H1 (cell line): ENCODE measurements at regions not wholly inside any gene's neighbourhood (a gene's known extent, or its start where the extent isn't known, plus 50 kb on each side); places are given as distances from the start of the nearest gene placed in this dataset.

Experiments
- CTCF ChIA-PET: fragments of 300-600 bp; sonication (Branson Sonifier 250); formaldehyde crosslinking; loops from one replicate; lab custom pipeline; 2021; ENCODE audit not compliant: partially characterized antibody; lab: Charles Lee
- POLR2A ChIA-PET: fragments of 300-600 bp; sonication (Branson Sonifier 250); formaldehyde crosslinking; loops from one replicate; lab custom pipeline; 2021; ENCODE audit warnings: inconsistent platforms; ENCODE audit not compliant: partially characterized antibody; lab: Charles Lee
- DNase-seq, 2 experiments: peaks; one replicate each; pipeline versions ENCODE4 v3.0.0 to v3.0.0-alpha.2; 2010 to 2022; ENCODE audit warnings: low spot score in 2 of 2, low read depth in 1 of 2, mixed read lengths in 1 of 2
- FAIRE-seq: peaks from 2 replicates; lab custom pipeline; 2011; peaks lifted over from hg19 to GRCh38; lab: Jason Lieb, UNC
- H2AFZ ChIP-seq: 2 replicates; pipeline ENCODE4 v1.8.1; 2012; ENCODE audit warnings: low read length, inconsistent platforms
- H2AK5ac ChIP-seq: 2 replicates; pipeline ENCODE4 v1.6.1; 2013; ENCODE audit warnings: low read depth, low read length
- H2BK120ac ChIP-seq: replicated peaks from 2 replicates; pipeline ENCODE3; 2013; ENCODE audit warnings: low read depth, low read length, inconsistent platforms
- H2BK12ac ChIP-seq: 2 replicates; pipeline ENCODE4 v1.6.1; 2013; ENCODE audit warnings: low read depth, low read length
- H2BK15ac ChIP-seq: 2 replicates; pipeline ENCODE4 v1.6.1; 2013; ENCODE audit warnings: low read length
- H2BK20ac ChIP-seq: 2 replicates; pipeline ENCODE4 v1.6.1; 2013; ENCODE audit warnings: low read length
- H2BK5ac ChIP-seq: 2 replicates; pipeline ENCODE4 v1.6.1; 2013; ENCODE audit warnings: low read depth, low read length
- H3K14ac ChIP-seq: 2 replicates; pipeline ENCODE4 v1.6.1; 2013; ENCODE audit warnings: inconsistent platforms; ENCODE audit not compliant: insufficient read length
- H3K18ac ChIP-seq: 2 replicates; pipeline ENCODE4 v1.6.1; 2013; ENCODE audit warnings: low read length; ENCODE audit errors: extremely low read depth
- H3K23ac ChIP-seq: 2 replicates; pipeline ENCODE4 v1.6.1; 2013; ENCODE audit warnings: inconsistent platforms; ENCODE audit not compliant: insufficient read length
- H3K23me2 ChIP-seq: 2 replicates; pipeline ENCODE4 v1.6.1; 2013; ENCODE audit warnings: low read depth, low read length
- H3K27ac ChIP-seq: 2 replicates; pipeline ENCODE4 v1.6.1; 2011; ENCODE audit warnings: low read depth, low read length, inconsistent platforms
- H3K27me3 ChIP-seq, 4 experiments: replicated peaks in 1 of 4; 1 replicate in 1 of 4; 2 replicates in 3 of 4; pipeline versions ENCODE4 v1.6.1 to v1.8.1; 2011 to 2013; ENCODE audit warnings: low read length in 3 of 4, mild to moderate bottlenecking in 3 of 4, inconsistent platforms in 2 of 4, mixed read lengths in 2 of 4, moderate library complexity in 1 of 4; ENCODE audit not compliant: control insufficient read depth in 3 of 4, insufficient read depth in 3 of 4; ENCODE audit errors: extremely low read depth in 1 of 4
- H3K36me3 ChIP-seq, 4 experiments: 2 replicates each; pipeline versions ENCODE4 v1.6.1 to v1.8.1; 2011 to 2013; ENCODE audit warnings: mild to moderate bottlenecking in 4 of 4, low read length in 3 of 4, moderate library complexity in 2 of 4, control low read depth in 1 of 4, inconsistent platforms in 1 of 4; ENCODE audit not compliant: insufficient read depth in 4 of 4, control insufficient read depth in 2 of 4
- H3K4ac ChIP-seq: replicated peaks from 2 replicates; pipeline ENCODE3; 2013; ENCODE audit warnings: low read length, low read depth, mixed read lengths, inconsistent platforms; ENCODE audit not compliant: insufficient read length
- H3K4me1 ChIP-seq, 4 experiments: replicated peaks in 1 of 4; 1 replicate in 1 of 4; 2 replicates in 3 of 4; pipeline versions ENCODE4 v1.6.1 to v1.8.1; 2011 to 2013; ENCODE audit warnings: low read length in 3 of 4, inconsistent platforms in 2 of 4, mixed read lengths in 1 of 4; ENCODE audit not compliant: insufficient read depth in 4 of 4, control insufficient read depth in 3 of 4
- H3K4me2 ChIP-seq, 2 experiments: 2 replicates each; pipeline versions ENCODE4 v1.6.1 to v1.8.1; 2011 to 2013; ENCODE audit warnings: low read depth in 2 of 2, low read length in 2 of 2, control low read depth in 1 of 2, inconsistent platforms in 1 of 2, mild to moderate bottlenecking in 1 of 2; ENCODE audit not compliant: insufficient read depth in 1 of 2
- H3K4me3 ChIP-seq, 4 experiments: fragments of 200-600, 300-600 bp in 1 of 4; sonication (generic), shearing (Covaris generic), sonication (Bioruptor Twin) in 1 of 4; 2 replicates each; pipeline versions ENCODE4 v1.5.1 to v1.8.1; 2011 to 2016; ENCODE audit warnings: low read length in 4 of 4, low read depth in 3 of 4, control low read depth in 2 of 4, inconsistent platforms in 2 of 4, mild to moderate bottlenecking in 2 of 4, mixed read lengths in 1 of 4, moderate library complexity in 1 of 4; ENCODE audit not compliant: insufficient read depth in 2 of 4; ENCODE audit errors: extremely low read depth in 1 of 4
- H3K56ac ChIP-seq: replicated peaks from 2 replicates; pipeline ENCODE3; 2013; ENCODE audit warnings: low read depth, mild to moderate bottlenecking, mixed read lengths, low read length, inconsistent platforms; ENCODE audit not compliant: insufficient read length
- H3K79me1 ChIP-seq: 2 replicates; pipeline ENCODE4 v1.6.1; 2013; ENCODE audit warnings: low read depth, low read length, control low read depth
- H3K79me2 ChIP-seq, 2 experiments: 2 replicates each; pipeline versions ENCODE4 v1.6.1 to v1.8.1; 2012 to 2013; ENCODE audit warnings: low read length in 2 of 2, mild to moderate bottlenecking in 2 of 2, inconsistent platforms in 1 of 2; ENCODE audit not compliant: insufficient read depth in 2 of 2, control insufficient read depth in 1 of 2
- H3K9ac ChIP-seq, 4 experiments: replicated peaks in 1 of 4; 1 replicate in 1 of 4; 2 replicates in 3 of 4; pipeline versions ENCODE4 v1.6.1 to v1.8.1; 2011 to 2013; ENCODE audit warnings: low read depth in 3 of 4, low read length in 3 of 4, control low read depth in 2 of 4, mild to moderate bottlenecking in 2 of 4, moderate library complexity in 2 of 4, inconsistent platforms in 1 of 4; ENCODE audit errors: extremely low read depth in 1 of 4
- H3K9me3 ChIP-seq, 2 experiments: 2 replicates each; pipeline versions ENCODE4 v1.6.1 to v1.8.1; 2012 to 2013; ENCODE audit warnings: mild to moderate bottlenecking in 2 of 2, moderate library complexity in 2 of 2, control low read depth in 1 of 2, inconsistent platforms in 1 of 2, low read depth in 1 of 2, low read length in 1 of 2, mixed read lengths in 1 of 2; ENCODE audit not compliant: insufficient read depth in 2 of 2
- H4K20me1 ChIP-seq, 2 experiments: replicated peaks in 1 of 2; 2 replicates each; pipeline versions ENCODE3 to v1.8.1; 2011 to 2013; ENCODE audit warnings: inconsistent platforms in 2 of 2, low read length in 2 of 2, mild to moderate bottlenecking in 1 of 2; ENCODE audit not compliant: insufficient read depth in 2 of 2, control insufficient read depth in 1 of 2
- H4K5ac ChIP-seq: 2 replicates; pipeline ENCODE4 v1.6.1; 2013; ENCODE audit warnings: low read length, low read depth, mixed read lengths, inconsistent platforms; ENCODE audit not compliant: insufficient read length
- H4K8ac ChIP-seq: 2 replicates; pipeline ENCODE4 v1.8.0; 2013; ENCODE audit warnings: mild to moderate bottlenecking, moderate library complexity, low read length, inconsistent platforms; ENCODE audit not compliant: insufficient read depth; ENCODE audit errors: extremely low read depth
- H4K91ac ChIP-seq: replicated peaks from 2 replicates; pipeline ENCODE3; 2013; ENCODE audit warnings: low read length, mixed read lengths, inconsistent platforms; ENCODE audit not compliant: insufficient read length
- BACH1 ChIP-seq: IDR thresholded peaks from 2 replicates; pipeline ENCODE4 v1.6.1; 2012; ENCODE audit warnings: low read length, improper control_type of control experiment
- BRCA1 ChIP-seq: IDR thresholded peaks from 2 replicates; pipeline ENCODE4 v1.6.1; 2012; ENCODE audit warnings: low read depth, low read length, improper control_type of control experiment
- CBX5 ChIP-seq: fragments of 300-800, 300-1000 bp; sonication (generic); IDR thresholded peaks from 2 replicates; pipeline ENCODE4 v1.7.1; 2016; ENCODE audit warnings: antibody characterized with exemption, low read length, low read depth
- CTBP2 ChIP-seq: IDR thresholded peaks from 2 replicates; pipeline ENCODE4 v1.7.0; 2011; ENCODE audit warnings: borderline replicate concordance, mild to moderate bottlenecking, moderate library complexity, mixed read lengths, low read length; ENCODE audit not compliant: insufficient read depth, insufficient read length
- GTF2F1 ChIP-seq: IDR thresholded peaks from 2 replicates; pipeline ENCODE4 v1.6.1; 2012; ENCODE audit warnings: low read depth, low read length, improper control_type of control experiment, borderline replicate concordance
- KDM1A ChIP-seq: fragments of 200-600, 300-600 bp; sonication (generic); IDR thresholded peaks from 2 replicates; pipeline ENCODE4 v1.7.1; 2016; ENCODE audit warnings: mild to moderate bottlenecking, low read length, borderline replicate concordance
- POU5F1 ChIP-seq: IDR thresholded peaks from 2 replicates; pipeline ENCODE4 v1.6.1; 2011; ENCODE audit warnings: low read depth, mild to moderate bottlenecking, low read length, moderate library complexity
- RBBP5 ChIP-seq: IDR thresholded peaks from 2 replicates; pipeline ENCODE4 v1.7.1; 2012; ENCODE audit warnings: low read depth, mild to moderate bottlenecking, inconsistent platforms, low read length, moderate library complexity, borderline replicate concordance
- SP1 ChIP-seq: IDR thresholded peaks from 2 replicates; pipeline ENCODE4 v1.6.1; 2011; ENCODE audit warnings: low read depth, low read length
- SRF ChIP-seq: IDR thresholded peaks from 2 replicates; pipeline ENCODE4 v1.6.1; 2011; ENCODE audit warnings: mild to moderate bottlenecking, low read depth, low read length, moderate library complexity
- SUZ12 ChIP-seq: fragments of 200-600 bp; sonication (generic); IDR thresholded peaks from 2 replicates; pipeline ENCODE4 v1.6.1; 2012; ENCODE audit warnings: mild to moderate bottlenecking, inconsistent platforms, low read length, moderate library complexity, mixed read lengths
- TBP ChIP-seq: IDR thresholded peaks from 2 replicates; pipeline ENCODE4 v1.6.1; 2011; ENCODE audit warnings: low read depth, low read length, improper control_type of control experiment
- WGBS, 2 experiments: shearing (Covaris generic) in 1 of 2; methylation state at CpG; one replicate each; pipeline versions ENCODE4 v1.1.6 to v1.1.7; 2013 to 2015; ENCODE audit warnings: low lambda C conversion rate in 2 of 2, mixed read lengths in 2 of 2, inconsistent platforms in 1 of 2, low coverage in 1 of 2, missing lambda C conversion rate in 1 of 2; ENCODE audit not compliant: insufficient replicate concordance in 2 of 2, insufficient coverage in 1 of 2, insufficient read length in 1 of 2; ENCODE audit errors: extremely low coverage in 1 of 2, missing lambda C conversion rate in 1 of 2; 5-methylcytosine and 5-hydroxymethylcytosine counted together
- TF ChIP-seq, protein P1 (sequence below): IDR thresholded peaks from 2 replicates; pipeline ENCODE4 v1.6.1; 2012; ENCODE audit warnings: low read length, inconsistent platforms

DNA sequence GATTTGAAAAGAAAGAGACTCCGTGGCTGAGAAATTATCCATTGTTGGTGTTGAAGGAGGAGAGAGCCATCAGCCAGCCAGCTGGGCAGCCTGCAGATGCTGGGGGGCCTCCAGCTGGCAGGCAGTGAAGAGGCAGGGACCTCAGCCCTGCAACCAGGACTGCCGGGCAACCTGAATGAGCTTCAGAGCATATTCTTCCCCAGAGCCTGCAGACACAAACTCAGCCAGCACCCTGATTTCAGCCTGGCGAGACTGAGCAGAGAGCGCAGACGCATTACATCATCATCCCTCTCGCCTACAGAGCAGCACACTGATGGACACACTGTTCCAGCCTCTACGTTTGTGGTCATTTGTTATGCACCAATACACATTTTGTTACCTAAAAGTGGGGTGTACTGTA is 150.7 kb upstream of the RAB6C start:
- Histone ChIP-seq H3K4ac (no peak overlapping the region), H3K23me2 (no peaks in the 10 kb centered on the region), H2BK120ac (no peak overlapping the region), H2BK20ac (no peak overlapping the region), H3K56ac (no peak overlapping the region), H2AFZ (0 out of 2 replicates have a peak overlapping the region, but pooled peaks have one; percentile 6), H3K79me1 (no peaks in the 10 kb centered on the region), H3K79me2 (no peaks in the 10 kb centered on the region), H3K4me2 (no peak overlapping the region), H2AK5ac (no peak overlapping the region), H2BK15ac (no peak overlapping the region), H3K27ac (no peak overlapping the region), H4K91ac (no peak overlapping the region), H4K5ac (no peak overlapping the region), H2BK5ac (no peak overlapping the region), H4K20me1 (no peaks in the 10 kb centered on the region), H3K27me3 (no peaks in the 10 kb centered on the region), H3K4me3 (no peak overlapping the region), H4K8ac (no peak overlapping the region), H3K9ac (no peak overlapping the region), H3K4me1 (peaks cover 0 to 8% (median 2%) of the 10 kb centered on the region in 4 experiments; a peak in 5 of 7 replicates), H3K9me3 (peaks cover 2 to 12% of the 10 kb centered on the region in 2 experiments; a peak in 3 of 4 replicates), H3K14ac (no peak overlapping the region), H3K36me3 (no peaks in the 10 kb centered on the region), H3K23ac (no peak overlapping the region), H3K18ac (no peak overlapping the region), H2BK12ac (no peak overlapping the region)
- WGBS, 2 experiments = 87% methylated on average over 7 of the region's 7 CpGs; no CpG with 5 or more reads in 1 of the 2 experiments
- FAIRE-seq (no peak), DNase-seq (no peak)
- ChIA-PET POLR2A (no interaction called here), CTCF (no interaction called here)
- TF ChIP-seq CTBP2 = no peak
- no peak for TF ChIP-seq POU5F1
- TF ChIP-seq TBP = no peak
- no peak for TF ChIP-seq BRCA1
- no peak for TF ChIP-seq SRF
- TF ChIP-seq, protein P1, sequence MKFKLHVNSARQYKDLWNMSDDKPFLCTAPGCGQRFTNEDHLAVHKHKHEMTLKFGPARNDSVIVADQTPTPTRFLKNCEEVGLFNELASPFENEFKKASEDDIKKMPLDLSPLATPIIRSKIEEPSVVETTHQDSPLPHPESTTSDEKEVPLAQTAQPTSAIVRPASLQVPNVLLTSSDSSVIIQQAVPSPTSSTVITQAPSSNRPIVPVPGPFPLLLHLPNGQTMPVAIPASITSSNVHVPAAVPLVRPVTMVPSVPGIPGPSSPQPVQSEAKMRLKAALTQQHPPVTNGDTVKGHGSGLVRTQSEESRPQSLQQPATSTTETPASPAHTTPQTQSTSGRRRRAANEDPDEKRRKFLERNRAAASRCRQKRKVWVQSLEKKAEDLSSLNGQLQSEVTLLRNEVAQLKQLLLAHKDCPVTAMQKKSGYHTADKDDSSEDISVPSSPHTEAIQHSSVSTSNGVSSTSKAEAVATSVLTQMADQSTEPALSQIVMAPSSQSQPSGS = no peak
- TF ChIP-seq CBX5 = no peak
- no peak for TF ChIP-seq RBBP5
- TF ChIP-seq SUZ12 = no peak
- no peak for TF ChIP-seq GTF2F1
- TF ChIP-seq KDM1A = no peak
- TF ChIP-seq SP1 = no peak
- no peak for TF ChIP-seq BACH1
